ENCODE measurements at regions not wholly inside any gene's neighbourhood (a gene's known extent, or its start where the extent isn't known, plus 50 kb on each side); places are given as distances from the start of the nearest gene placed in this dataset.

DNA sequence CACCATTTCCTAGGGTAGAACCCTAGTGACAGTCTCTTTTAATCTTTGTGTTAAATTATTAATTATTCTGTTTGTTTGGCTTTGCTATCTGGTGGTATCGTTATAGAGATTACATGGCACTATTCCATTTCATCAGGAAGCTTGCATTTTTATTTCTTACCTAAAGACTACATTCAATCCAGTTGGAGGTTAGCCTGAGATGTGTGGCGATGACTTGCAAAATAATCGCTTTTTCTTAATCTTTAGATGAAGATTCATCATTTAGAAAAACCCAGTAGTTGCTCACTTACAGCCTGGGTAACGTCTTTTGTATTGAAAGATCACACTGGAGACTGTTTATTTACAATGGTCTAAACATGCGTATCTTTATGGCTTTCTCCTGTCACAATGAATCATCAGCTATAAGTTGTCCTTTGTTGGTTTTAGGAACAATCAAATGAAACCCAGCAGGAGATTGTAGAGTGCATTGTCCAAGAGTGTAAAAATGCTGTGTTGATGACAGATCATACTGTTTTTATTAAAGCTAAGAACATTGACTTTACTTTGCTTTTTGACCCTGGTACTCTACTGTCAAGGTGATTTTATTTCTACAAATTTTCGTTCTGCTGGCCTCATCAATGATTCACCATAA is 281.7 kb upstream of the PITX2 start:
- no peak for TF ChIP-seq TAF1 (IDR thresholded peaks at IDR 0.05; ENCODE audit: low read depth)
- TF ChIP-seq, protein P1, sequence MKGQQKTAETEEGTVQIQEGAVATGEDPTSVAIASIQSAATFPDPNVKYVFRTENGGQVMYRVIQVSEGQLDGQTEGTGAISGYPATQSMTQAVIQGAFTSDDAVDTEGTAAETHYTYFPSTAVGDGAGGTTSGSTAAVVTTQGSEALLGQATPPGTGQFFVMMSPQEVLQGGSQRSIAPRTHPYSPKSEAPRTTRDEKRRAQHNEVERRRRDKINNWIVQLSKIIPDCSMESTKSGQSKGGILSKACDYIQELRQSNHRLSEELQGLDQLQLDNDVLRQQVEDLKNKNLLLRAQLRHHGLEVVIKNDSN (IDR thresholded peaks at IDR 0.05), result no peak
- no peak for TF ChIP-seq TCF12 (IDR thresholded peaks at IDR 0.05; ENCODE audit: low read depth)
- TF ChIP-seq, protein P2, sequence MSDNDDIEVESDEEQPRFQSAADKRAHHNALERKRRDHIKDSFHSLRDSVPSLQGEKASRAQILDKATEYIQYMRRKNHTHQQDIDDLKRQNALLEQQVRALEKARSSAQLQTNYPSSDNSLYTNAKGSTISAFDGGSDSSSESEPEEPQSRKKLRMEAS (IDR thresholded peaks at IDR 0.05), result no peak
- no peak for TF ChIP-seq EGR1 (IDR thresholded peaks at IDR 0.05)
- no peak for TF ChIP-seq EP300 (IDR thresholded peaks at IDR 0.05; ENCODE audit: borderline replicate concordance)
- TF ChIP-seq RAD21 (IDR thresholded peaks at IDR 0.05; ENCODE audit: low read depth), result no peak
- no peak for TF ChIP-seq FOXM1 (IDR thresholded peaks at IDR 0.05; ENCODE audit: borderline replicate concordance, low read depth)
- no peak for TF ChIP-seq NFIC (IDR thresholded peaks at IDR 0.05)
- no peak for TF ChIP-seq CREB1 (IDR thresholded peaks at IDR 0.05; ENCODE audit: low read depth)
- TF ChIP-seq CEBPB (IDR thresholded peaks at IDR 0.05), result no peak
- TF ChIP-seq YY1 (IDR thresholded peaks at IDR 0.05; ENCODE audit: low read depth), result no peak
- TF ChIP-seq, protein P3, sequence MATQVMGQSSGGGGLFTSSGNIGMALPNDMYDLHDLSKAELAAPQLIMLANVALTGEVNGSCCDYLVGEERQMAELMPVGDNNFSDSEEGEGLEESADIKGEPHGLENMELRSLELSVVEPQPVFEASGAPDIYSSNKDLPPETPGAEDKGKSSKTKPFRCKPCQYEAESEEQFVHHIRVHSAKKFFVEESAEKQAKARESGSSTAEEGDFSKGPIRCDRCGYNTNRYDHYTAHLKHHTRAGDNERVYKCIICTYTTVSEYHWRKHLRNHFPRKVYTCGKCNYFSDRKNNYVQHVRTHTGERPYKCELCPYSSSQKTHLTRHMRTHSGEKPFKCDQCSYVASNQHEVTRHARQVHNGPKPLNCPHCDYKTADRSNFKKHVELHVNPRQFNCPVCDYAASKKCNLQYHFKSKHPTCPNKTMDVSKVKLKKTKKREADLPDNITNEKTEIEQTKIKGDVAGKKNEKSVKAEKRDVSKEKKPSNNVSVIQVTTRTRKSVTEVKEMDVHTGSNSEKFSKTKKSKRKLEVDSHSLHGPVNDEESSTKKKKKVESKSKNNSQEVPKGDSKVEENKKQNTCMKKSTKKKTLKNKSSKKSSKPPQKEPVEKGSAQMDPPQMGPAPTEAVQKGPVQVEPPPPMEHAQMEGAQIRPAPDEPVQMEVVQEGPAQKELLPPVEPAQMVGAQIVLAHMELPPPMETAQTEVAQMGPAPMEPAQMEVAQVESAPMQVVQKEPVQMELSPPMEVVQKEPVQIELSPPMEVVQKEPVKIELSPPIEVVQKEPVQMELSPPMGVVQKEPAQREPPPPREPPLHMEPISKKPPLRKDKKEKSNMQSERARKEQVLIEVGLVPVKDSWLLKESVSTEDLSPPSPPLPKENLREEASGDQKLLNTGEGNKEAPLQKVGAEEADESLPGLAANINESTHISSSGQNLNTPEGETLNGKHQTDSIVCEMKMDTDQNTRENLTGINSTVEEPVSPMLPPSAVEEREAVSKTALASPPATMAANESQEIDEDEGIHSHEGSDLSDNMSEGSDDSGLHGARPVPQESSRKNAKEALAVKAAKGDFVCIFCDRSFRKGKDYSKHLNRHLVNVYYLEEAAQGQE (IDR thresholded peaks at IDR 0.05; ENCODE audit: low read depth), result no peak

Data from Ishikawa (cell line).